Astrocyte of the cerebellum (primary cell): ENCODE measurements at regions not wholly inside any gene's neighbourhood (a gene's known extent, or its start where the extent isn't known, plus 50 kb on each side); places are given as distances from the start of the nearest gene placed in this dataset.

Experiments used
- DNase-seq: peaks from one replicate; pipeline ENCODE4 v3.0.0-alpha.2; 2011; ENCODE audit warnings: low read depth
- H3K4me3 ChIP-seq: 2 replicates; pipeline ENCODE4 v1.5.1; 2011; ENCODE audit warnings: mild to moderate bottlenecking, low read depth, low read length, moderate library complexity
- in situ Hi-C: cut with HindIII; loops from 2 replicates; pipeline ENCODE4 v1.10.0; 2017; ENCODE audit warnings: low sequenced_read_pairs
- TF ChIP-seq, protein P1 (sequence below): IDR thresholded peaks from 2 replicates; pipeline ENCODE4 v1.5.1; 2012; ENCODE audit warnings: low read length, low read depth, moderate library complexity, mild to moderate bottlenecking; ENCODE audit errors: missing control alignments

- H3K4me3 ChIP-seq: no peak overlapping the region
- TF ChIP-seq, protein P1, sequence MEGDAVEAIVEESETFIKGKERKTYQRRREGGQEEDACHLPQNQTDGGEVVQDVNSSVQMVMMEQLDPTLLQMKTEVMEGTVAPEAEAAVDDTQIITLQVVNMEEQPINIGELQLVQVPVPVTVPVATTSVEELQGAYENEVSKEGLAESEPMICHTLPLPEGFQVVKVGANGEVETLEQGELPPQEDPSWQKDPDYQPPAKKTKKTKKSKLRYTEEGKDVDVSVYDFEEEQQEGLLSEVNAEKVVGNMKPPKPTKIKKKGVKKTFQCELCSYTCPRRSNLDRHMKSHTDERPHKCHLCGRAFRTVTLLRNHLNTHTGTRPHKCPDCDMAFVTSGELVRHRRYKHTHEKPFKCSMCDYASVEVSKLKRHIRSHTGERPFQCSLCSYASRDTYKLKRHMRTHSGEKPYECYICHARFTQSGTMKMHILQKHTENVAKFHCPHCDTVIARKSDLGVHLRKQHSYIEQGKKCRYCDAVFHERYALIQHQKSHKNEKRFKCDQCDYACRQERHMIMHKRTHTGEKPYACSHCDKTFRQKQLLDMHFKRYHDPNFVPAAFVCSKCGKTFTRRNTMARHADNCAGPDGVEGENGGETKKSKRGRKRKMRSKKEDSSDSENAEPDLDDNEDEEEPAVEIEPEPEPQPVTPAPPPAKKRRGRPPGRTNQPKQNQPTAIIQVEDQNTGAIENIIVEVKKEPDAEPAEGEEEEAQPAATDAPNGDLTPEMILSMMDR: no peak
- in situ Hi-C loops: no loop called here
- DNase-seq: no peak
Observed at GRCh38 chr22:25364281-25364680, 144.8 kb downstream of the CRYBB2 start.

DNA sequence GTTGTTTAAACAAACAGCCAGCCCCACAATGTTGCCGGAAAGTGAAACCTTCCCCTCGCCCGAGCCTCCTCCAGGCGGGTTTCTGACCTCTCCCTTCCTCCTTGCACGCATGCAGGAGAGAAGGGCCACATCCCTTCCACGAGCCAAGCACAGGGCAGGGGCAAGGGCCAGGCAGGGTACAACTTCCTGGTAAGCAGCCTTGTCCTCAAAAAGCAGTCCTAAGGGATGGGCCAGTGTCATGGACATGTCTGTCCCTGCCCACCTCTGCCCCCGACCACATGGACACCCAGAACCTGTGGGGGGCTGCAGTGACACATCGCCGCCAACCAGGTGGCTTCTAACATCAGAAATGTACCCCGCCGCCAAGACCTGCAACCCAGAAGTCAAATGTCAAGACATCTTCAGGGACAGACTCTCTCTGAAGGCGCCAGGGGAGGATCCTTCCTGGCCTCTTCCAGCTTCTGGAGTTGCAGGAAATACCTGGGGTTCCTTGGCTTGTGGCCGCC lies 145.3 kb downstream of the CRYBB2 start:
- TF ChIP-seq, protein P1: no peak
- in situ Hi-C loops: no loop called here
- DNase-seq: no peak
- no peak overlapping the region for H3K4me3 ChIP-seq

DNA sequence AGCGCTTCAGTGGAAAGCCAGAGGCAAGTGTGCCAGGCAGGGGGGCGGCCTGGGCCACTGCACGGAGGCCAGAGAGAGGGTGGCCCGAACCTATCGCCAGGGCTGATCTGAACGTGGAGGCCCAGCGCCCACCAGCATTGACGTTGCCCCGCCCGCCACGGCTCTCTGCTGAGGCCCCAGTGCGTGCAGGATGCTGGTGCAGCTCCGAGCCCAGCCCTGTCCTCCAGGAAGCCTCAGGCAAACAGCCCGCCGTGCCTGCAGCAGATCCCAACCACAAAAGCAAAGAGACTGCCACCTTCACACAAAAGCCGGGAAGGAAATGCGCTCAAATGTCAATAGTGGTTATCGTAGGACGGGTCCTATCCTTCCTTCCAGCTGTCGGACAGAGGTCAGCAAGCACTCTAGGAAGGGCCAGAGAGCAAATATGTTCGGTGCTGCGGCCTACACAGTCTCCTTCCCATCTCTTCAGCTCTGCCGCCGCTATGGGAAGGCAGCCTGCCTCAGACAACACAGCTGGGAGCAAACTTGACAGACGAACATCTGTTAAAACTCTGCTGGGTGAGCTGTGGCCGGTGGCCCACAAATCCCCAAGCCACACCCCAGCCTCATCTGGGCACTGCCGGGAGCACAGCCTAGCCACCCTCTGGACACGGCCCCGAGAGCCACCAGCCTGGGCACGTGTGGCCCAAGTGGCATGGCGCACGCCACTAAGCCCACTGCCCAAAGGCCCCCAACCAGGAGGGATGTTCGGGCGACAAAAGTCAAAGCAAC lies 146.2 kb downstream of the CRYBB2 start:
- DNase-seq: no peak
- TF ChIP-seq, protein P1: no peak
- no peak overlapping the region for H3K4me3 ChIP-seq
- in situ Hi-C loops: no loop called here

DNA sequence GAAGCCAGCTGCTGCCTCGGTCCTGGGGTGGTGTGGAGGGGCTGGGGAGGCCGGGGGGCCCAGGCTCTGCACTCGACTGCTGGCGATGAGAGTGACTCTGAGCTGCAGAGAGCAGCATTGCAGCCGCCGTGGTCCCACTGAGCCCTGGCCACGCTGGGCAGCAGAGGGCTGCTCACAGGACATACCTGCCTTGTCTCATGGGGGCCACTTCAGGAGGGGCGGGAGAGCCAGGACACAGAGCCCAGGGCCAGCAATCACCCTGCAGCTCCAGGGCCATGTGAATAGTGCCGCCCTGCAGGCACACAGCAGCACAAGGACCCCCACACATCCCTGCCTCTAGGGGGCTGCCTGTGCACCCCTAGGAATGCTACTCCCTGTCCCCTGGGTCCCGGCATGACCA lies 147.0 kb downstream of the CRYBB2 start:
- H3K4me3 ChIP-seq: no peak overlapping the region
- in situ Hi-C loops: no loop called here
- DNase-seq: no peak
- TF ChIP-seq, protein P1: no peak

DNA sequence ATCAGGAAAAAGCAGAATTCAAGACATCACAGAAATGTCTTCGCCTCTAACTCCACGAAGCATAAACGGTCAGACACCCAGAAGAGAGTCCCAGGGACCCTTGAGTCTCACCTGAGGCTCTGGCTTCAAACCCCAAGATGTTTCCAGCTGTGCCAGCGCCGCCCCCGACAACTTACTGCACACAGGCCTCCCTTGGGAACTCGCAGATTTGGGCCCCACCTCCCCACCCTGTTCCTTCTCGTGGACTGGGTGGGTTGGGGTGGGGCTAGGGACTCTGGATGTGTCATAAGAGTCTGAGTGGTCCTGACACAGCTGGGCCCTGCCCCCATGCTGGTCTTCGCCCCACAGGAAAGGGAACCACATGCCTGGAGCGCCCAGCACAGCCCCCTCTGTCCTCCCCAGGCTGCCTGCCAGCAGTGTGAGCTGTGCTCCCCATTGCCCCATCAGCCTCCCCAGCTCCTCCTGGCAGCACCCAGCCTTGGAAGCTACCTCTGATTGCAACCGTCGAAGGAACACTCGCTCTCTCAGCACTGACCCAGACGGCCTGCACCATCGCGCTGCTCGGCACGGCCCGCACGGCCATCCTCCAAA lies 147.5 kb downstream of the CRYBB2 start:
- TF ChIP-seq, protein P1: no peak
- no peak overlapping the region for H3K4me3 ChIP-seq
- in situ Hi-C loops: no loop called here

GRCh38 chr22:25367756-25368155 lies 148.3 kb downstream of the CRYBB2 start:
- DNase-seq: no peak
- H3K4me3 ChIP-seq: no peak overlapping the region
- TF ChIP-seq, protein P1: no peak
- in situ Hi-C loops: no loop called here

More for the DNA sequence above, 147.5 kb downstream of the CRYBB2 start:
- DNase-seq: no peak
